ENCODE measurements at regions not wholly inside any gene's neighbourhood (a gene's known extent, or its start where the extent isn't known, plus 50 kb on each side); places are given as distances from the start of the nearest gene placed in this dataset.

GRCh38 chr13:34254366-34254765 lies 436.4 kb downstream of the RFC3 start:
- H3K9me3 ChIP-seq = peaks cover 0 to 8% (median 0%) of the 10 kb centered on the region in 12 donors
- H3K36me3 ChIP-seq = no peaks in the 10 kb centered on the region
- intact Hi-C loops (cut with DNase I) = no loop called here
- no peak overlapping the region for H3K4me3 ChIP-seq
- no peaks in the 10 kb centered on the region for H3K27me3 ChIP-seq
- no peak for DNase-seq
- peaks cover 0 to 13% (median 0%) of the 10 kb centered on the region in 12 donors for H3K4me1 ChIP-seq
- no peak for ATAC-seq
- TF ChIP-seq POLR2A (IDR thresholded peaks at IDR 0.05) (no peak), CTCF (IDR thresholded peaks at IDR 0.05) (no peak)
- no peak overlapping the region for H3K27ac ChIP-seq

- ATAC-seq = no peak
- 85 to 95% (median 89%) methylated on average over 3 of the region's 3 CpGs for WGBS, 4 donors
- no peak for DNase-seq
- intact Hi-C loops (cut with DNase I) = no loop called here
- H3K36me3 ChIP-seq = no peaks in the 10 kb centered on the region
- no peak overlapping the region for H3K4me3 ChIP-seq
- H3K4me1 ChIP-seq = peaks cover 0 to 13% (median 0%) of the 10 kb centered on the region in 12 donors
- TF ChIP-seq POLR2A (IDR thresholded peaks at IDR 0.05) = no peak
- TF ChIP-seq CTCF (IDR thresholded peaks at IDR 0.05) = no peak
- no peaks in the 10 kb centered on the region for H3K27me3 ChIP-seq
- H3K9me3 ChIP-seq = peaks cover 0 to 9% (median 0%) of the 10 kb centered on the region in 12 donors
- H3K27ac ChIP-seq = no peak overlapping the region
Measured at GRCh38 chr13:34255711-34256110, 437.8 kb downstream of the RFC3 start.

- 70 to 86% (median 81%) methylated on average over 2 of the region's 2 CpGs for WGBS, 4 donors
- intact Hi-C loops (cut with DNase I) = no loop called here
- Histone ChIP-seq H3K36me3 (no peaks in the 10 kb centered on the region), H3K4me1 (peaks cover 0 to 13% (median 0%) of the 10 kb centered on the region in 12 donors), H3K27ac (no peak overlapping the region), H3K27me3 (no peaks in the 10 kb centered on the region), H3K9me3 (peaks cover 0 to 13% (median 0%) of the 10 kb centered on the region in 12 donors), H3K4me3 (no peak overlapping the region)
- ATAC-seq (no peak), DNase-seq (no peak)
- TF ChIP-seq POLR2A (IDR thresholded peaks at IDR 0.05) (no peak), CTCF (IDR thresholded peaks at IDR 0.05) (no peak)
Measured at GRCh38 chr13:34256236-34256635, 438.3 kb downstream of the RFC3 start.

- Histone ChIP-seq H3K4me3 (no peak overlapping the region), H3K27me3 (no peaks in the 10 kb centered on the region), H3K36me3 (no peaks in the 10 kb centered on the region), H3K9me3 (peaks cover 0 to 13% (median 0%) of the 10 kb centered on the region in 12 donors), H3K27ac (no peak overlapping the region), H3K4me1 (peaks cover 0 to 13% (median 0%) of the 10 kb centered on the region in 12 donors)
- 42 to 53% (median 49%) methylated on average over 4 of the region's 4 CpGs for WGBS, 4 donors
- no peak for DNase-seq
- no peak for TF ChIP-seq CTCF (IDR thresholded peaks at IDR 0.05)
- TF ChIP-seq POLR2A (IDR thresholded peaks at IDR 0.05) = no peak
- ATAC-seq = peak in 3 of 4 donors; percentile 36 to 55 (median 41)
- intact Hi-C loops (cut with DNase I) = no loop called here
Measured at GRCh38 chr13:34257966-34258365, 440.0 kb downstream of the RFC3 start.

All from heart left ventricle (tissue), 16 donors.